PFSK-1 (cell line): ENCODE measurements at regions not wholly inside any gene's neighbourhood (a gene's known extent, or its start where the extent isn't known, plus 50 kb on each side); places are given as distances from the start of the nearest gene placed in this dataset.

Experiments used
- FOXP2 ChIP-seq: optimal IDR thresholded peaks from 2 replicates; pipeline ENCODE3; 2011; ENCODE audit warnings: borderline replicate concordance, control low read depth, inconsistent platforms; ENCODE audit not compliant: insufficient read depth; ENCODE audit errors: extremely low read length, extremely low read depth
- POLR2AphosphoS5 ChIP-seq: IDR thresholded peaks from 2 replicates; pipeline ENCODE4 v1.6.1; 2012; ENCODE audit warnings: low read depth, mild to moderate bottlenecking, control low read depth, low read length, moderate library complexity
- REST ChIP-seq, 2 experiments: IDR thresholded peaks; 2 replicates each; pipeline versions ENCODE4 v1.6.1 to v1.8.0; 2011 to 2012; ENCODE audit warnings: low read depth in 2 of 2, low read length in 2 of 2, control low read depth in 1 of 2, inconsistent platforms in 1 of 2, mild to moderate bottlenecking in 1 of 2, moderate library complexity in 1 of 2; ENCODE audit not compliant: insufficient read depth in 1 of 2
- SIN3A ChIP-seq: IDR thresholded peaks from 2 replicates; pipeline ENCODE4 v1.6.1; 2012; ENCODE audit warnings: mild to moderate bottlenecking, low read length, moderate library complexity, borderline replicate concordance; ENCODE audit not compliant: insufficient read depth
- TAF1 ChIP-seq: IDR thresholded peaks from 2 replicates; pipeline ENCODE4 v1.6.1; 2012; ENCODE audit warnings: low read length, control low read depth, borderline replicate concordance; ENCODE audit not compliant: insufficient read depth

DNA sequence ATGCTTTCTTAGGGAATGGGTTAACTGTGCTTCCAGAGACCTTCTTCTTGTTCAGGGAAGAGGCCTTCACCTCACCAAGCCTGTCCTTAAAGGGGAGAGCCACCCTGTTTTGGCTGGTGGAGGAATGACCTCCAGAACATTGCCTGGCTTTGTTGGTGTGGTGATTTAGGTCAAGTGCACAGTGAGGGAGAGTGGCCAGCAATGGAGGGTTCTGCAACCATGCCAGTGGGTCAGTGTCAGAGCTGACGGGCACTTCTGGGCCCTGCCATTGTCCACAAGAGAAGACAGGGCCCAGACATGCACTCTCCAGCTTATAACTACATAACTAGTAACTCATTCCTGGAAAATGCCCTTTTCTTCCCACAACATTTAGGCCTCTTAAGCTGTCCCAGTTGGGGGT lies 238.5 kb upstream of the AKR1E2 start:
- TF ChIP-seq SIN3A (no peak), FOXP2 (no peak), POLR2AphosphoS5 (no peak), TAF1 (no peak), REST (IDR thresholded peaks at IDR 0.05; ENCODE audit: insufficient read depth in 1 of 2, low read depth in 2 of 2, low read length in 2 of 2) (no peak)

DNA sequence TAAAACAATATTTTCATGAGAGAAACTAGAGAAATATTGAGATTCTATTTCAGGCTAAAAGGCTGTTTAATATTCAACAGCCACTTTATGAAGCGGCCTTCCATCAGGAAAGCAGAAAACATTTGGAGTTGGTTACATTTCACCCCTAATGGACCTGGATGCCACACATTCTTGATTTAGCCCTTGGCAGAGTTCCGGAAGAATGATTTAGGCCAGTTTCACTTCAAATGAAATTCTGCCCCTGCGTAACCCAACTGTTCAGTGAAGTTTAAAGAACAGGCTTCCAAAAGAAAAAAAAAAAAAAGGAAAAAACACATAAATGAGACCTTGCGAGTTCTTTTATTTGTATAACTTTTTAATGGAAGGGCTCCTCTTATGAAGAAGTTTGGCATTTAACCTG lies 239.2 kb upstream of the AKR1E2 start:
- no peak for TF ChIP-seq POLR2AphosphoS5
- TF ChIP-seq TAF1, result no peak
- no peak for TF ChIP-seq REST (IDR thresholded peaks at IDR 0.05; ENCODE audit: insufficient read depth in 1 of 2, low read depth in 2 of 2, low read length in 2 of 2)
- TF ChIP-seq FOXP2, result no peak
- TF ChIP-seq SIN3A, result no peak

GRCh38 chr10:4581929-4582328 lies 244.1 kb upstream of the AKR1E2 start:
- TF ChIP-seq SIN3A (no peak), FOXP2 (no peak), REST (IDR thresholded peaks at IDR 0.05; ENCODE audit: insufficient read depth in 1 of 2, low read depth in 2 of 2, low read length in 2 of 2) (no peak), TAF1 (no peak), POLR2AphosphoS5 (no peak)

DNA sequence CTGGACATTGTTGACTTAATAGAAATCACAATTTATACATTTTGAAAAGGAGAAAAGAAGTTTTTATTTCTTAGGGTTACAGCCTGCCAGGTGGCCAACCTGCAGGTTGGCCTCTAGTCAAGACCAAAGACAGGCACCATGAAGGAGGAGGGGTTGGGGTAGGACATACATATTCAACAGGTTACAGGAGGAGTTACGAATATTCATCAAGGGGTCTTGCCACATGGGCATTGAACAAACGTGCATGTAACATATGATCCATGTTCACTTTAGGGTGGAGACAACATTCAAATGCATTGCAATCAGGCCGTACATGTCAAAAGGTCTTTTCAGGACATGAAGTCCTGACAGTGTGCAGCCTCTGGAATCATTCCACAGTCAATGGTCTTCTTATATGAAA lies 246.2 kb upstream of the AKR1E2 start:
- TF ChIP-seq SIN3A (no peak), POLR2AphosphoS5 (no peak), REST (IDR thresholded peaks at IDR 0.05; ENCODE audit: insufficient read depth in 1 of 2, low read depth in 2 of 2, low read length in 2 of 2) (no peak), FOXP2 (no peak), TAF1 (no peak)

GRCh38 chr10:4576206-4576605 lies 249.8 kb upstream of the AKR1E2 start:
- TF ChIP-seq FOXP2, result no peak
- TF ChIP-seq SIN3A, result no peak
- no peak for TF ChIP-seq TAF1
- TF ChIP-seq REST (IDR thresholded peaks at IDR 0.05; ENCODE audit: insufficient read depth in 1 of 2, low read depth in 2 of 2, low read length in 2 of 2), result no peak
- TF ChIP-seq POLR2AphosphoS5, result no peak
